ENCODE measurements at regions not wholly inside any gene's neighbourhood (a gene's known extent, or its start where the extent isn't known, plus 50 kb on each side); places are given as distances from the start of the nearest gene placed in this dataset.

DNA sequence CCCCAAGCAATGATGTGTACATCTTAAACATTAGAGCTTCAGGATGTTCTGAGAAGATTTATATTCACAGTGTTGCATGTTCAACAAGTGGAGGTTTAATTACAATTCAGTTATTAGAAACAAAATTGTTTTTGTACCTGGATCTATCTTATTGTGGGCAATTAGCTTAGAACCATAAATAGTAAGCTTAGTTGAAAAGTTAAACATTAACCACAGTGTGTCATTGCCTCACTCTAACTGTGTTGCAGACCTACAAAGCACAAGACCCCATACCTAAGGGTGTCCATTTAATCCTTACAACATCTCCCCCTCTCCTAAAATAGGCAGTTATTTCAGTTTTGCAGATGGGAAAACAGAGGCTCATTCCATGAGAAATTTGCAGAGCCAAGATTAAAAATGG lies 632.0 kb upstream of the SOX9 start:
- TF ChIP-seq, protein P1, sequence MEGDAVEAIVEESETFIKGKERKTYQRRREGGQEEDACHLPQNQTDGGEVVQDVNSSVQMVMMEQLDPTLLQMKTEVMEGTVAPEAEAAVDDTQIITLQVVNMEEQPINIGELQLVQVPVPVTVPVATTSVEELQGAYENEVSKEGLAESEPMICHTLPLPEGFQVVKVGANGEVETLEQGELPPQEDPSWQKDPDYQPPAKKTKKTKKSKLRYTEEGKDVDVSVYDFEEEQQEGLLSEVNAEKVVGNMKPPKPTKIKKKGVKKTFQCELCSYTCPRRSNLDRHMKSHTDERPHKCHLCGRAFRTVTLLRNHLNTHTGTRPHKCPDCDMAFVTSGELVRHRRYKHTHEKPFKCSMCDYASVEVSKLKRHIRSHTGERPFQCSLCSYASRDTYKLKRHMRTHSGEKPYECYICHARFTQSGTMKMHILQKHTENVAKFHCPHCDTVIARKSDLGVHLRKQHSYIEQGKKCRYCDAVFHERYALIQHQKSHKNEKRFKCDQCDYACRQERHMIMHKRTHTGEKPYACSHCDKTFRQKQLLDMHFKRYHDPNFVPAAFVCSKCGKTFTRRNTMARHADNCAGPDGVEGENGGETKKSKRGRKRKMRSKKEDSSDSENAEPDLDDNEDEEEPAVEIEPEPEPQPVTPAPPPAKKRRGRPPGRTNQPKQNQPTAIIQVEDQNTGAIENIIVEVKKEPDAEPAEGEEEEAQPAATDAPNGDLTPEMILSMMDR (conservative IDR thresholded peaks at IDR 0.05), result no peak
- no peak overlapping the region for H3K27ac ChIP-seq

DNA sequence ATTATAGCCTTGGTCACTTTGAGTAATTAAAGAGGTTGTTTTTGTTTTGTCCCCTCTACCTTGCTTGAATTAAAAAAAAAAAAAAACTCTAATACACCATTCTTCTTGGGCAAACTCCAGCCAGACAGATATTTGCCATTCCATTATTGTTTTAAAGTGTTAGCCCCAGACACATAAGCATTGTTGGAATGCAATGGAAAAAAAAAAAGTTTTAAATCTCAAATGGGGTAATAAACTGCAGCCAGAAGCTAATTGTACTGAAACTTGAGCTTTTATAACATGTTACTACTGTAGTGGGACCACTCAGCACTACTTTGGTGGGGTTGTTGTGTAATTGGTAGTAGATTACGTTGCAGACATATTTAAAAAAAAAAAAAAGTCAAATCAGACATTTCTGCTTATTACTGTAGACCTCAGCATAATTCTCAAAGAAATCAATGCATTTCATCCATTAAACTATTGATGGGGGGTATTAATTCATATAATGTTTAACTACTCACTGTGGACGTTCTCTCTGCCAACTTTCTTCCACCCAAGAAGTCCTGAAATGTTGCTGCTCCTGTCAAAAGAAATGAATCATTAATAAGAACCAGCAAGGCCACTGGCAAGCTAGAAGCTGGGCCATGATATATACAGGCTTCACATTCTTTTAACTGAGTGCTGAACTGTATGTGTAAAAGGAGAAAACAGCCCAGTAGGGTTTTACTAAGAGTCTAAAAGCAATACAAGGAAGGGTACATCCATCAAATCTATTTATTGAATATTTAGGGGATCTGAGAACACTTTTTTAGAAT lies 626.6 kb upstream of the SOX9 start:
- H3K27ac ChIP-seq, result no peak overlapping the region
- TF ChIP-seq ZFX (IDR thresholded peaks at IDR 0.05), result no peak
- TF ChIP-seq, protein P1 (conservative IDR thresholded peaks at IDR 0.05), result no peak

DNA sequence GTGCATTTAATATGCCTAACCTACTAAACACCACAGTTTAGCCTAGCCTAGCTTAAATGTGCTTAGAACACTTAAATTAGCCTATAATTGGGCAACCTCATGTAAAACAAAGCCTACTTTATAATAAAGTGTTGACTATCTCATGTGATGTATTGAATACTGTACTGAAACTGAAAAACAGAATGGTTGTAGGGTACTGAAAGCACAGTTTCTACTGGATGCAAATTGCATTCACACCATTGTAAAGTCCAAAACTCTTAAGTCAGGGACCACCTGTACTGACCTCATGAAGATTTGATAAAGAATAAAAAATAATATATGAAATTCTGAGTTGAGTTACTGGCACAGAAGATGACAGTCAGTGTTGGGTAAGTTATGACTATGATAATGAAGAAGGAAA lies 625.4 kb upstream of the SOX9 start:
- TF ChIP-seq ZFX (IDR thresholded peaks at IDR 0.05), result no peak
- TF ChIP-seq, protein P1 (conservative IDR thresholded peaks at IDR 0.05), result no peak
- H3K27ac ChIP-seq, result no peak overlapping the region

DNA sequence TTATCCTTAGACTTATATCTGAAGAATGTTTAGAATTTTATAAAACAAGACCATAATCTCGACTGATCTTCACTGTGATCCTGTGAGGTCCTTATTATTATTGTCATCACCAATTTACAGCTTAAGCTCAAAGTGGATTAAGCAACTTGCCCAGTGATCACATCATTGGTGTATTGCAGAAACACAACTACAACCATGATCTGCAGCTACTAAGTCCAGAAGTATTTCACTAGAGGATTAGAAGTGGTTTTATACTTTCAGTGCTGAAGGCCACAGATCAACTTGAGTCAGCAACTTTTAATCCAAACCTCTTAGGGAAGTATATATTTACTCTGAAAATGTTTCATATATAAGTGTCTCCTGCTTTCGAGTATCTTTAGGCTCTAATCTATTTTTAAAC lies 624.3 kb upstream of the SOX9 start:
- no peak overlapping the region for H3K27ac ChIP-seq
- TF ChIP-seq ZFX (IDR thresholded peaks at IDR 0.05), result no peak
- TF ChIP-seq, protein P1 (conservative IDR thresholded peaks at IDR 0.05), result no peak

DNA sequence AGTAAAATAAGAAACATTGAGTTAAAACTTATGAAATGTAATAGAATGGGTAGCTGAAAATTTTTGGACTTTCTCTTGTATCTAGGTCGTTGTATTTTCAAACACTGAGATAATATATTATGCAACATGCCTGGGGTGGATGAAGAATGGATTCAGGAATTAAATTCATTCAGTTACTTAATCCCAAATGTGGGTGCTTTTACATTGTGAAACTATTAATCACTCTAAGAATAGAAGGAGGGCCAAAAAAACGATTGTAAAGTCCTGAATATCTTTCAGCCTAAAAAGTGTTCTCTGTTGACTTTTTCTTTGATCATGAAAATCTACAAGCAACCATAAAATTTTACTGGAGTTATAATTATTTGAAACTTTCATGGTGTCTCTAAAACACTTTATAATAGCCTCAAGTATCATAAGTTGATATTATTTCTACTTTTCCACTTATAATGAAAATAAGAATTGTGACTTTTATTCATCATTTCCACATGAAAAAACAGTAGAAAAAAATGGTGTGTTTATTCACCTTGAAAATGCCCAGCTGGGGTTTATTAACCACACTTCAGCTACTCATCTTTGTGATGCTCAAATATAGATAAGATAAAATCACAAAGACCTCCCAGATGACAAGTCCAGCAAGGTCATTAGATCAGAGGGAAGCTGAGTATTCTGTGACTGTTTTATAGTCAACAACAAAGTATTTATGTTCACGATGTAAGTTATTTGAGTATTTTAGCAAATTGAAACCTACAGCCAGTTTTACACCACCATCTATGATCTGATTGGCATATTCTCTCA lies 619.9 kb upstream of the SOX9 start:
- H3K27ac ChIP-seq, result no peak overlapping the region
- no peak for TF ChIP-seq ZFX (IDR thresholded peaks at IDR 0.05)
- TF ChIP-seq, protein P1 (conservative IDR thresholded peaks at IDR 0.05), result no peak

DNA sequence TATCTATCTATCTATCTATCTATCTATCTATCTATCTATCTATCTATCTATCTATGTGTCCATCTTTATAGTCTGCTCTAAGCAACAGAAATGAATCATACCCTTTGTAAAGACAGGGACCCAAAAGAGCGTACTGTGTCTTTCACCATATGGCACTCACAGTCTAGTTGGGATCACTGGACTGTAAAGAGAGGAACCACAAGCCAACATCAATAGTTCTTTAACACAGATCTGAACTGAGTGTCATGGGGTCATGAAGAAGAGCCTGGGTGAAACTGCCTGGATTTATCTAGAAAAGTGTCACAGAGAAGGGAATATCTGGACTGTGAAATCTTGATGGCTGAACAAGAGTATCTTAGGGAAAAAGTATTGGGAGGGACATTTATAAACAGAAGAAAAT lies 619.1 kb upstream of the SOX9 start:
- no peak for TF ChIP-seq ZFX (IDR thresholded peaks at IDR 0.05)
- no peak overlapping the region for H3K27ac ChIP-seq

DNA sequence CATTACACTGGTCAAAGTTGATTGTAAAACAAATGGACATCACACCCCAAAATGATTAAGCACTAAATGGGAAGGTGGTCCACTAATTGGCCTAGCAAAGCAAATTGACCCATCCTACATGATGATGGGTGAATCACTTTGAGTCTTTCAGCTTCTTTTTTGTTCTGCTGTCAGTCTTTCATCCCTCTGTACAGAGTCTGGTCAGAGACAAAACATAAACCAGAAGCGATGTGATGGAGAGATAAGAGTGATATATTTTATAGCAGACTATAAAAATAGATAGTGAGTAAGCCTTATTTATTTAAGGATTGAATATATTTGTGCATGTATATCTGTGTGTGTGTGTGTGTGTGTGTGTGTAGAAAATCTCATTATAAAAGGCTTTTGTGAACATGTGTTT lies 618.4 kb upstream of the SOX9 start:
- TF ChIP-seq ZFX (IDR thresholded peaks at IDR 0.05), result no peak
- TF ChIP-seq, protein P1 (conservative IDR thresholded peaks at IDR 0.05), result no peak
- H3K27ac ChIP-seq, result no peak overlapping the region
